Esophagus squamous epithelium (tissue), 4 donors: ENCODE measurements at regions not wholly inside any gene's neighbourhood (a gene's known extent, or its start where the extent isn't known, plus 50 kb on each side); places are given as distances from the start of the nearest gene placed in this dataset.

Source experiments
- POLR2A ChIP-seq, 4 donors: fragments of 450-650 bp; IDR thresholded peaks; one replicate each; pipeline ENCODE4 v1.6.1; 2017; ENCODE audit warnings: antibody characterized with exemption in 4 of 4, mild to moderate bottlenecking in 4 of 4, moderate library complexity in 3 of 4
- TF ChIP-seq, protein P1 (sequence below), 6 experiments: fragments of 450-650 bp in 4 of 6; fragments of 200-600 bp in 2 of 6; sonication (generic) in 2 of 6; IDR thresholded peaks; one replicate each; pipeline ENCODE4 v1.5.1; 2016 to 2019; ENCODE audit warnings: antibody characterized with exemption in 6 of 6, mild to moderate bottlenecking in 4 of 6, moderate library complexity in 4 of 6

DNA sequence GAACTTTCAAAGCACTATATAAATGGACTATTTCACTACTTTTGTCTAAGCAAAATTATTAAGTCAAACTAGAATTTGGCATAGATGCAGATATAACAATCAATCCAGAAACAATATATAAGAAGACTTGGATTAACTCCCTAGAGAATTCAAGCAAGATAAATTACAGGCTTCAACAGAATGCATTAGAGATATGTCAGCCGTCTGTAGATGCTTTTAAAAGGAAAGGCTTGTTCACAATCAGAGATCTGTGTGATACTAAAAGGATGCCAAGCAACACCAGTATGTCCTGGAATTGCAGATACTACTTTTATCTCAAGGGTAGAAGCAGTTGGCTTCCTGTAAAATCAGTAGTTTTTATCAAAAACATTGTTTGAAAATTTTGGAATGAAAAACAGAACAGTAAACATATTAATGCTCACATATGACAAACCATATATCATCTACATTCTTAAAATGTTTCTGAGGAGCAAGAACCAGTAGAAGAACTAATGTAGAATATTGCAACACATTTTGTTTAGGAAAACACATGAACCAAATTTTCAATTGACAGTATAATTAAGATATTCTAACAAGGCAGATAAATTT is 947.9 kb upstream of the LRRN3 start:
- TF ChIP-seq, protein P1, sequence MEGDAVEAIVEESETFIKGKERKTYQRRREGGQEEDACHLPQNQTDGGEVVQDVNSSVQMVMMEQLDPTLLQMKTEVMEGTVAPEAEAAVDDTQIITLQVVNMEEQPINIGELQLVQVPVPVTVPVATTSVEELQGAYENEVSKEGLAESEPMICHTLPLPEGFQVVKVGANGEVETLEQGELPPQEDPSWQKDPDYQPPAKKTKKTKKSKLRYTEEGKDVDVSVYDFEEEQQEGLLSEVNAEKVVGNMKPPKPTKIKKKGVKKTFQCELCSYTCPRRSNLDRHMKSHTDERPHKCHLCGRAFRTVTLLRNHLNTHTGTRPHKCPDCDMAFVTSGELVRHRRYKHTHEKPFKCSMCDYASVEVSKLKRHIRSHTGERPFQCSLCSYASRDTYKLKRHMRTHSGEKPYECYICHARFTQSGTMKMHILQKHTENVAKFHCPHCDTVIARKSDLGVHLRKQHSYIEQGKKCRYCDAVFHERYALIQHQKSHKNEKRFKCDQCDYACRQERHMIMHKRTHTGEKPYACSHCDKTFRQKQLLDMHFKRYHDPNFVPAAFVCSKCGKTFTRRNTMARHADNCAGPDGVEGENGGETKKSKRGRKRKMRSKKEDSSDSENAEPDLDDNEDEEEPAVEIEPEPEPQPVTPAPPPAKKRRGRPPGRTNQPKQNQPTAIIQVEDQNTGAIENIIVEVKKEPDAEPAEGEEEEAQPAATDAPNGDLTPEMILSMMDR (IDR thresholded peaks at IDR 0.05) = no peak
- no peak for TF ChIP-seq POLR2A (IDR thresholded peaks at IDR 0.05)
